Cardiac septum (tissue), 1 donor: ENCODE measurements at regions not wholly inside any gene's neighbourhood (a gene's known extent, or its start where the extent isn't known, plus 50 kb on each side); places are given as distances from the start of the nearest gene placed in this dataset.

Experiments used
- DNase-seq: peaks from one replicate; pipeline ENCODE4 v3.0.0-alpha.2; 2020; ENCODE audit warnings: low spot score
- intact Hi-C: fragments of 100-400 bp; cut with DNase I; formaldehyde crosslinking; loops from one replicate; pipeline ENCODE4 v1.14.0; 2022
- donor health status: DM: no; HTN: no; CAD: no.

DNA sequence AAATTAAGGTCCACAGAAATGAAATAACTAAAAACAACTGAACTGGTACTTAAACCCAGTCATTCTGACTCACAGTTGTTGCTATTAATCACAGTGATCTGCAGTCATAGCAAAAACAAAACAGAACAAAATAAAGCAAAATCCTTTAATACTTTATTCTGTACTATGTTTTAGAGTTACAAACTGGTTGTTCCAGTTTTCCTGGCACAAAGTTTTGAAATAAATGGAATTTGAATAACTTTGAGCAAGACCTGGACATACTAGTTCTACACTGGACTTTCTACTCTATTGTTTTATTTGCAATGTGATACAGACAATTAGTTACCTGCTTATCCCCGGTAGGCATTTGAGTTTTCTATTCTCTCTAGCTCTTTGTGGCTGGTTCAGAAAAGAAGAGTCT is 147.9 kb downstream of the DMRT2 start:
- intact Hi-C loops: no loop called here
- no peak for DNase-seq

DNA sequence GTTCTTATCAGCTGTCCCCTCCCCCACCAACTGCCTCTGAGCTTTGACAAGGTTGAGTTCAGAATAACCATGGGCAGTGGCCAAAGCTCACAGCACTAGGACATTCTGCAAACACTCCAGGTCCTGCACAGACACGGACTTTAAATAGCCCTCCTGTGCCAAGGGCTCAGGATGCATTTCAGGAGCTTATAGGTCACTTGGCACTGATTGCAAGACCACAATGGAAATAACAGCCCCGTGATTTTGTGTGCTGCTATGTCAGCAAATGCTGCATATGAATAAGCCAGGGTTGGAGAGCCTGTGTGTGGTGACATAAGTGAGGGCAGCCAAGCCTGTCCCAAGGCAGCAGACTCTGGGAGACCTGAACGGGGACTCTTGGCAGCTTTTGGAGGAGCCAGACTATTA is 150.7 kb downstream of the DMRT2 start:
- intact Hi-C loops: no loop called here
- DNase-seq: no peak

DNA sequence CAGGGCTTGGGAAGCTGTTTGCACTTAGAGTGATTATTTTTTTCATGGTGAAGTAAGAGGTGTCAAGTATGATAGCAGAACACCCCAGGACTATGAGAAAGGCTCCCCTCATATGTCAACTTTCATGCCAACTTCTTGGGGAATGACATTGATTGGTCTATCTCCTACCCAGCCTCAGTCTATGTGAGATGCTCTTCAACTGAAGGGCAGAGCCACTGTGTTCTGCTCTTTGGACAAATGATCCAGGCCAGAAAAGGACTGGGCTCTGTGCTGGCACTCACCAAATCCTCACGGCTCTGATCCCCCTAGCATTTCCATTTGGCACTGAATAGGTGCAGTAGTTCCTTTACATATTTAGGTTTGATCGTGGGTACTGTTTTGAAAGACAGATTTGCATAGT is 151.1 kb downstream of the DMRT2 start:
- intact Hi-C loops: no loop called here
- no peak for DNase-seq

DNA sequence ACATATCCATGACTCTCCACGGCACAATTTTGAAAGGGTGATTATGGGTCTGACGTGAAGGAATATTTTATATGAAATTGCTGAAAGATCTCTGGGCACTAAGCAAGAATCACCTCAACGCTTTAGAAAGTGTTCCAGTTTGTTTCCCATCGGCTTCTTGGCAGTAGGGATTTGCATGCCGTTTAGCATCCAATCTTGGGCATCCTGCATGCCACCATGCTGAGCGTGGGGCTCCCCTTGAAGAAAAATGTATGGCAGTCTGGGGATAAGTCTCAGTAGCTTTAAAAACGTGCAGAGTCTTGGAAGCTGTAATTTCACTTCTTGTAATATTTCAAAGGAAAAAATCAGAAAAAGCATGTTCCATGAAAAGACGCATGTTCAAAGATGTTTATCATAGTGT is 151.7 kb downstream of the DMRT2 start:
- DNase-seq: no peak
- intact Hi-C loops: no loop called here

DNA sequence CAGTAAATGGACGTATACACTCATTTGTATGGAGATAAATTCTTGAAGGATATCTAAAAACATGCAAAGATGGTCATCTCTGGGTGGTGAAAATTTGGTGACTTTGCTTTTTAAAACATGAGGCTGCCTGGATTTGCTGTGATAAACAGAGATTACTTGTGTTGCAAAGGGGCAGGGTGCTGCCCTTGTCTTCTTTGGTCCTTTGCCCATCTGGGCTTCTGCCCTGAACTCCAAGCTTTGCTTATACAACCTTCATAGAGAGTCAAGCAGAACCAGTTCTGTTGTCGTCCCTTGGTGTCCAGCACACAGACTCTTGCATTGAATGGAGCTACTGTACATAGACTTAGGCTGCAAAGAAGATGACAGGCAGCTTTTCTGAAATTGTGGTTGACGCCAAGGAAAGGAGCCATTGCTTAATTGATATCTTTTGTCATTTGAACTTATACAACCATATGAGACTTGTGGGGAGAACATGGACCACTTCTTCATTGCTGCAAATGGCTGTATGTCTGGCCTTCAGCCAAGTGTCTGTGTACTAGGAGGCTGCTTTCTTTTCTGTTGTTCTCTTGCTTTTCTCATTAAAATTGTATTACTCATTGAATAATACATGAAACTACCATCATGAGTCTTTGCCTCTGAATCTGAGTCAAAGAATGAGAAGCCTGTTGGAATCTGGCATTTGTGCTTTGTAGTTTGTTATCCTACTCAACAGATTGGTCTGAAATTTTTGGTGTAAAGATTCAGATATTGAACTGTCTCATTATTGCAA is 152.5 kb downstream of the DMRT2 start:
- intact Hi-C loops: no loop called here
- DNase-seq: no peak

DNA sequence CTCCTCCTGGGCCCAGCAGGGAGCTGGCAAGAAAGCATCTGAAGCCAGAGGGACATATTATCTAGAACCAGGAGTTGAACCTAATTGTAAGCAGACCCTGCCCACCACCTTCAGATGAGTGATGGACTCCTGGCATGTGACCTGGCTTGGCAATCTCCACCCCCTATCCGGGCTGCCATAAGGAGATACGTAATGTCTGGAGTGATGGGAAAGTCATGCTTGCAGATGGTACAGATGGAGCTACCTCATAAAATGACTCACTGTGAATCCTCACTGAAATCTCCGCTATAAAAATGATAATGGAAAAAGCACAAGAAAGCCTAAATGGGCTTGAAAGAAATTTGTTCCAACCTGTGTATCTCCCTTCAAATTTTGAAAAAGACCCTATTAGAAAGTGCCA is 157.5 kb downstream of the DMRT2 start:
- DNase-seq: no peak
- intact Hi-C loops: no loop called here

DNA sequence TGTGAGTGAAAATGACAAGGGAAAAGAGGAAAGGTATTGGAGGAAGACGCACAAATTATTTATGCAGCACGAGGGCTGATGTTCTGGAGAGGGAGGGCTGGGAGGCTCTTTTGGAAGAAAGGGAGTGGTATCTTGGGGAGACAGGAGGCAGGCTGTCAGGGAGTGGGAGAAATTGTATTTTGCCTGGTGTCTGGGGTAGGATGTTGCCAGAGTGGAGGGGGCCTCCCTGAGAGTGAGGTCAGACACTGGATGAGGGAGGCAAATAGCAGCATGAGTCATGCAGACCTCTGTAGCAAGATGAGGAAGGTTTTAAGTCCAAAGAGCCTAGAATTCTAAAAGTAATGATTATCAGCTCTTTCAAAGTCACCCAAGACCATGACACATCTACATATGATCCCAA is 158.0 kb downstream of the DMRT2 start:
- intact Hi-C loops: no loop called here
- DNase-seq: no peak

DNA sequence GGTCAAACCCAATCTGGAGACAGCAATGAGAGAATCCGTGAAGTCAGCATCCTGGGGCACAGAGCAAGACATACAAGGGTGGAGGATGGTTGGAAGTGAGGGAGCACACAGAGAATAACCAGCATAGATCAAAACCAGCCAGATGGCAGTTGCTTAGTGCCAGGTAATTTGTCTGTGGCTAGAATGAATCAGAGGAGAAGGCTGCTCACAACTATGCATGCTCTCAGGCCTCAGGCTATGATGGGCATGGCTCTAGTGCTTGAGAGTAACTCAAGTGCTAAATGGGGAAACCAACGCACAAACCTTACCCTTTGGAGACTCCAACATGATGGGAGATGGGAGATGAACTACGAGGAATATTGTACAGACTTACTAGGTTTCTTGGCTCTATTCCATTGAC is 160.8 kb downstream of the DMRT2 start:
- no peak for DNase-seq
- intact Hi-C loops: no loop called here

DNA sequence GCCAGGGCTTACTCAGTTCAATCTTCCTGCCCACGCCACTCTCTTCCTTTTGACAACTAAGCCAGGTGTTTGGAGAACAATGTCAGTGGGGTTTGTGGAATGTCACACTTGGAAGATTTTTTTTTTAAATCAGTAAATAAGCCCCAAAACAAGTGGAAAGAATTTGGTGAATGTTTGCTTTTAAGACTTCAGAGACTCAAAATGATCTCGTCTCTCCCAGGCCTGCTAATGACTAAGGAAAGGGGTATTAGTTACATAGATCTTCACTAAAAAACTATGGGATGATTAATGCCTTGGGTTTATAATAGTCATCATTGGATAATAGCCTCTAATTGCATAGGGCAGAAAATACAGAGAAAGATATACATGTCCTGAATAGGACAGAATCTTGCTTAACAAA is 166.4 kb downstream of the DMRT2 start:
- DNase-seq: no peak
- intact Hi-C loops: no loop called here

DNA sequence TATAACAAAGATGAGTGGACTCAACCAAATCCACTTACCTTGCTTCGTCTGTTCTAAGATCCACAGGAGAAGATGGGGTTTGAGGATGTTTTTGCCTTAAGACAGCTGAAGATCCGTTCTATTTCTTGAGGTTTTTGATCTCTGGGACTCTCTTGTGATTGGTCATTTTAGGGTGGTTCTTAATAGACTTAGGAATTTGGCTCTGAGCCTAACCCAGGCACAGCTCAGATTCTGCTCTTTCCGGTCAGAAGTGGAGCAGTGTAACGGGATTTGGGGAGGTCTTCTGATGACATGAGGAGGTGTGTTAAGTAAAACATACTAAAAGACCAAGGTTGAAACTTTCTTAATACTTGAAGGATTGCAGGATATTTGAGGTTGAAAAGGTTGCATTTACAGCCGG is 166.9 kb downstream of the DMRT2 start:
- intact Hi-C loops: no loop called here
- DNase-seq: no peak

DNA sequence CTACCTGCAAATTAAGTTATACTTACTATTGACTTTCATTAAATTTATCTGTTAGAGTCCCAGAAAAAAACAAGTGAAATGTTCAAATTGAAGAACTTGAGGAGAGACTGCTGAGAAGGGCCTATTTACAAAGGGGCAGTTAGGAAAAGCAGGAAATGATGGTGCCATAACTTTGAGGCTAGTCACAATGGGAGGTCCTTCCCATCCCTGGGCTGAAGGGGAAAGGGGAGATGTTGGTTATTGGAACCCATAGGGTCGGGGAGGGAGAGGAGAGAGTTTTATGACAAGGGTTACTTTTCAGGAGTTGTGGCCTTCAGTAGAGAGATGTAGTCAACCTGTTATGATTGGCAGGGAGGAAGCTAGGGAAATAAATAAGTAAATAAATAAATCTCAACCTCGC is 169.1 kb downstream of the DMRT2 start:
- intact Hi-C loops: no loop called here
- DNase-seq: no peak

DNA sequence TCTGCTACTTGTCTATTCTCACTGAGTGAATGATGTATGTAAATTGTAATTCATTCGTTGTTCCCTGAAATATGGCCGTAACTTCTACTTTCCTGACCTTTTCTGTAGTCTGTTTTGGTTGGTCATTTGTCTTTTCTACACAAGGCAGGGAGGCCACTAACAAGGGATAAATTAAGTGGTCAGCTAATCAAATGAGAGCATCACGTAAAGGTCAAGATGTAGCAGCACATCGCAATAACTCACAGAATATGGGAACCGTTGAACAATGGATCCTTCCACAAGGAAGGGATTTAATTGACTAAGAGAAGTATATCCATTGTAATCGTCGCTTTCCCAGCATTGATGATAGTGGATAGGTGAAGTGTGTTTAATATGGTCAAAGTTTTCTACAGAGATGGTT is 171.1 kb downstream of the DMRT2 start:
- intact Hi-C loops: no loop called here
- no peak for DNase-seq

DNA sequence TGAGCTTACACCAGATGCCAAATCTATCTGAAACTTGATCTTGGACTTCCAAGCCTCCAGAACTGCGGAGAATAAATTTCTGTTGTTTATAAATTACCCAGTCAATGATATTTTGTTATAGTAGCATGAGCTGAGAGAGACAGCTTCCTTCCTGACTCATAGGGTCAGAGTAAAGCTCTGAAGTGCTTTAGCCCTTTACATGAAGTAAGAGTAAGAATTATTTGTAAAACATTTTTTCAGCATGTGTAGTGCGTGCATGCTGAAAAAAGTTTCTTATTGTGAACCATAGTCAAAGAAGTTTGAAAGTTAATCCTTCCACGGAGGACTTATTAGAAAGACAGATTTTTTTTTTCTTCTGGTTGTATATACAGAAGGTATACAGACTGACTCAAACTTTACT is 172.4 kb downstream of the DMRT2 start:
- no peak for DNase-seq
- intact Hi-C loops: no loop called here

DNA sequence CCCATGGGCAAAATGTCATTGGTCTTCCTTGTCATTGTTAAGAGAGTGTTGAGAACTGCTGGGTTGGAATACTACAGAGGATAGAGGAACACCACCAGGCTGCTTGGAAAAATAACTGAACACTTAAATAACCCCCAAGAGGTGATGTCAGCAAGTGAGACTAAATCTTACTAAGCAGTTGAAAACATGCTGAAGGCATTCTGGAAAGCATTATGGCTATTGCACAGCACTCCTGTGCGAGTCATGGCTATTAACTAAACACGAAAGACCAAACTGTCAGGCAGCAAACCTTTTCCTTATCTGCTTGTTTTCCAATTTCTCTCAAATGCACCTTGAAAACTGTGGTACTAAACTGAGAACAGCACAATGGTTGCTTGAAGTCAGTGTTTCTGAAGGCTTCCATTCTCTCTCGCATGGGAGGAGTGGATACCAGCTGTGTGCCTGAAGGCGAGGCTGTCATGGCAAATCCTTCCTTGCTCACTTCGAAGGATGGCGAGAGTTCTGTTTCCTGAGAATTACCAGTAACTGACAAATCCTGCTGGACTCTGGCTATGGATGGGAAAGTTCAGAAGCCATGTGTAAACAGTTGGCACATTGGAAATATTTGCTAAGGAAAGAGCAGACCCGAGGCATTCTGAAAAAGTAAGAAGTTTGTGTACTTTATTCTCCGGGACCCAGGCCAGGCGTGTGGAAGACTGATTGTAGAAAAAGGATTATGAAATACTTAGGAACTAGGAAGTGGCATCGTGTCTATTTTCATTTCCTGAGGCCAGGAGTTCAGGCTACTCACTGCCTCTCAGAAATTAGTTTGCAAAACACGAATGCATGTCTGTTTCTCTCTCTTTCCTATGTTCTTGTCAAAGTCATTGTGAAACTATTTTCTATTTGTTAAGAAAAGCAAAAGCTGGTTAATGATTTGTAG is 182.1 kb downstream of the DMRT2 start:
- intact Hi-C loops: no loop called here
- no peak for DNase-seq

DNA sequence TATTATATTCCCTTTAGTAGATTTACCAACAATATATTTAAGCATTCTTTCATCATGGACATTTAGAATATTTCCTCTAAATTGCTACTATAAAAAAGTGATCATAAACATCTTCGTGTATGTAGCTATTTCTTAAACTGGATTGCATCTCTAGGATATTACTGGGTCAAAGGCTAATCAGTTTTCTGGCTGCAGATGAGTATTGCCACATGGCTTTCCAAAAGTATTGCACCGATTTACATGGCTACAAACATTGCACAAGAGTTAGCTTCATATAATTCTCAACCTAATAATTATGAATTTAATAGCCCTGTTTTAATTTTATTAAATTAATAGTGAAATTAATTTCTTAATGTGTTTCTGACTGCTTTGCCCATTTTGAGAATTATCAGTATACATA is 183.4 kb downstream of the DMRT2 start:
- DNase-seq: no peak
- intact Hi-C loops: no loop called here

DNA sequence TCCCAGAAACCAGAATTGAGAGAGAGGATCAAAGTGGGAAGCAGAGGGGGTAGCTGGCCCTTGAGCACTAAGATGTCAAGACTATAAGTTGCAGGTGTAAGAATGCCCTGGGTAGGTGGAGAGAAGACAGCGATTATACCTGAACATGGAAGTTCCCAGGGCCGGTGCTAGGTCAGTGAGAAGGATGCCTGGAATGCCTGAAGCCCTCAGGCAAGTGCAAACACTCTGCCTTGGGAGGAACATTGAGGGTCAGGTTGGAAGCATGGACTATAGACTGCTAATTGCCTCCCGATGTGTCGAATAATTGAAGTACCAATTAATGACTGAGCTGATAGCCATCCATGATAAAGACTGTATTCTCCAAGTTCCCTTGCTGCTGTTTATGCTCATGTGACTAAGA is 185.5 kb downstream of the DMRT2 start:
- no peak for DNase-seq
- intact Hi-C loops: no loop called here

DNA sequence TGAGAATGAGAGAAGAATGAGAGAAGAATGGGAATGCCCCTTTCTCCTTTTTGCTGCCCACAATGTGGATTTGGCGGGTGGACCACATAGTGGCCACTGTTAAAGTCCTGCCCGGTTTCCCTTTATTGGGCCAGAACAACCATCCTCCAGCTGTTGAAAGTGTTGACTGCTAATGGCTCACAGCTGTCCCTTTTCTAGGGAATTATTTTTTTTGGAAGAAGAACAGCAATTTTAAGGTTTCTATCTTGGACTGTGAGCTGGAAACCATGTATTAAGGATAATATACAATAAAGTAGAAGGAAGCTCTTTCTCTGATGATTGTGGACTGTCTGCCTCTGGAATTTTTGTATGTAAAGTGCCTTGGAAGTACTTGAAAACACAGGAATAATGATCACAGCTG is 185.9 kb downstream of the DMRT2 start:
- no peak for DNase-seq
- intact Hi-C loops: no loop called here

DNA sequence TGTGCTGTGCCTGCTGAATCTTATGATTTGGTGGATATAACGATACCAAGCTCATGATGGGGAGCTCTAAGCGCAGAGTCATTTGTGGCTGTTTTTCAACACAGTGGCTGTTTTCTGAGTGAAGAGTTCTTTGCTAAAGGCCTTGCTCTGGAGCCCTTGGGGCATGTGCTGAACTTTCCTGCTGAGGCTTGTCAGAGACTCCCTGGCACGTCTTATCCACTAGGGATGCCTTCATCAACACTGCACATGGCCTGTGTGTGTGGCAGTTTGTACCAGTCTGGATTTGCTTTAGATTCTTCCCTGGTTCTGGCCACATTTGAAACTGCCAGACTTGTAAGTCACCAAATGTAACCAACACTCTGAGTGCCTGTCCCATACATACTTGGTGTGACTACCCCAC is 188.2 kb downstream of the DMRT2 start:
- no peak for DNase-seq
- intact Hi-C loops: no loop called here

DNA sequence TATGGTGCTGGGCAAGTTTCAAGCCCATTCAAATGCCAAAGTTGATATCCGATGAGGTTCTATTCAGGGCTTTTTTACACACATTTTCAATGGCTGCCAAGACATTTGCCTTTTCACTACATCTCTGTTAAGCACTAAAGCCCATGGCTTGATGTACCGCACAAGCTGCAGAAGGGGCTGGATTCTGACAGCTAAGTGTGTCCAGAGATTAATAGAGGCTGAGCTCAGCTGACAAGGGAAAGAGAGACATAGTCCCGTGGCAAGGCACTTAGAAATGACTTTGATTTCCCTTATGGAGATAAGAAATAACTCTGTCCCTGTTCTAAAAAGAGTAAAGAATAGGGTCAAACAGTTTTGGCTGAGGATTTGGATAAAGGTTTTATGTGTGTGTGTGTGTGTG is 198.6 kb downstream of the DMRT2 start:
- intact Hi-C loops: no loop called here
- DNase-seq: no peak

DNA sequence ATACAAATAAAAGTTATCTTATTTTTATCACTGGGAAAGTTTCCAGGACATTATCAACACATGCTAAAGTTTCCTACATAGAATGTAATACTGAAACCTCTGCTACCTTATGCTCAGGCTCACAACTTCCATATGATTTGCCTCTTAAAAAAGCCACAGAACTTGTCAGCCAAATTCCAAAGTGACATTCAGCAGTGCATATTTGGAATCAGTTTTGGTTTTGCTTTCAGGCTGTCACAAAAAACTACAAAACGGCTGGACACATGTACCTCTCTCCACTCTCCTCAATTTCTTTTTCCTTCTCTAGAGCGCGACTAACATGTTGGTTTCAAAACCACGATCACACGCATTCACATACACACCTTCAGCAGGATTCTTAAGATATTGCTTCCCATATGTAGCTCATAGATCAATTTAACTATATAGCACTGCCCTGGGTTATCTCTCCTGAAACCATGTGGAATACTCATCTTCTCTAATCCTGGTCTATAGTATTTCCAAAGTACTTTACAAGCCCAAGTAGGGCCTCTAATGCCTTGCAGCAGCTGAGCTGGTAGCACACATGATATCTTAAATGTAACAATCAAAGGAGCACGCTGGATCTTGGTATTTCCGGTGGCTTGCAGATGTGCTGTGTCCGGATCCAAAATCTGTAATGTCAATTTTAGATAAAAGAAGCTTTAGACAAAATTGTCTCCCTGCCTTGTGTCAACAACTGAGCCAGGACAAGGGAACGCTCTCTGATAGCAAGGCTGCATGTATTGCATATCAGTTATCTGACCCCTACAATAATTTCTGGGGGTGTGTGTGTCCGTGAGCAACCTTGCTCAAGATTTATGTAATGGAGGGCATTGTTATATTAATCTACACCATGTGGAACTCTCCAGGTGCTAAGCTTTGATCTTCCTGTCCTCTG is 203.2 kb downstream of the DMRT2 start:
- intact Hi-C loops: no loop called here
- DNase-seq: no peak
